CMK (cell line): ENCODE measurements at regions not wholly inside any gene's neighbourhood (a gene's known extent, or its start where the extent isn't known, plus 50 kb on each side); places are given as distances from the start of the nearest gene placed in this dataset.

Source experiments
- DNase-seq: peaks from one replicate; pipeline ENCODE4 v3.0.0-alpha.2; 2010; ENCODE audit warnings: low read depth

DNA sequence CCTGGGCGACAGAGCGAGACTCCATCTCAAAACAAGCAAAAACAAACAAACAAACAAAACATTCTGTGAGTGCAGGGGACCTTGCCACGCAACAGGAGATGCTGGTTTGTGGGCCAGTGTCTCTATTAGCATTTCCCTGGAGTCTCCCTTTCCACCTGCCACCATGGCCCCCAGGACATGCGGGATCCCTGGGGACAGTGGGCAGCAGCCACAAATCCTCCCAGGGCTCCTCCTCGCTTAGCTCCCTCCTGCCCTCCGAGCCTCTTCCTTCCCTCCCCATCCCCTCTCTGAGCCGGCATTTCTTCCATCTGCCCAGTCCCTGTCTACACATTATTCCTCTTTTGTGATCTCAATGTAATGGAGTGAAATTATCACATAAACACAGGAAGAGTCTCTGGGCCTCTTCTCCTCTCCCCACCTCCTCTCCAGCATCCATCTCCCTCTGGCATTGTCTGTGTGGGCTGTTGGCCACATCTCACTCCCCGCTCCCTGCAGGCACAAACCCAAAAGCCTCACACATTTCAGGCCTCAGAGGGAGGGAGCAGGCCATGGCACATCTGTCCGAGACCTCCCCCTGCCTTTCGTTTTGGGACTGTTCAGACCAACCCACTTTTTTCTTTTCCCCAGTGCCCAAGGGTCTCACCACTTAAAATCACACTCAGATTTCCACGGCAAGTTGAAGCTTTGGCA lies 144.3 kb downstream of the MIS18A start:
- no peak for DNase-seq

DNA sequence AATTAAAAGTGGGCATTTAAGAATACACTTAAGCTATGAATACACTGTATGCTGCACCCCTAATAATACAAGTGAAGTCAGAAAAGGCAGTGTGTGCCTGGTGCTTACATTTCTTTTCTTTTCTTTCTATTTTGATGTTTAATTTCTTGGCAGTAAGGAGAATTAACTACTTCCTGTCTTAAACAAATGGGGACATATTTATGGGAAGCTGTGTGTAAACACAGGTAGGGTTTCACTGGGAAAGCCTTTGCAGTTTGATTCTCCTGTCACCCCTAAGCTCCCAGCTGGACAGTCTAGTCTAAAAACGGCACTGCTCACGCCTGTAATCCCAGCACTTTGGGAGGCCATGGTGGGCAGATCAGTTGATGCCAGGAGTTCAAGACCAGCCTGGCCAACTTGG lies 146.0 kb downstream of the MIS18A start:
- DNase-seq: no peak

DNA sequence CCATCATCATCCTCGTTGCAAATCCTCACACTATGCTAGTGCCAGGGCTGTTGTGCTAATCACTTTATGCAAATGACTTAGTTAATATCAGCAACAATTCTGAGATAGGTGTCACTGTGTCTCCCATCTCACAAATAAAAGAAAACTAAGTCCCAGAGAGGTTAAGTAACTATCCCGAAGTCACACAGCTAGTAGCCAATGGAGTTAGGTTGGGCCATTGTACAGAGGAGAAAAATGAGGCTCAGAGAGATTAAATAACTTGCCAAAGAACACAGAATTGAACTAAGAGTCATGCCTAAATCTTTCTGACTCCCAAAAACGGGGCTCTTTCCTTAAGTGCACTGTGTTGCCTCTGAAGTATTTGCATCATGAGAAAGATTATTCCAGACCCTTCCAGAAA lies 146.4 kb downstream of the MIS18A start:
- DNase-seq: no peak

DNA sequence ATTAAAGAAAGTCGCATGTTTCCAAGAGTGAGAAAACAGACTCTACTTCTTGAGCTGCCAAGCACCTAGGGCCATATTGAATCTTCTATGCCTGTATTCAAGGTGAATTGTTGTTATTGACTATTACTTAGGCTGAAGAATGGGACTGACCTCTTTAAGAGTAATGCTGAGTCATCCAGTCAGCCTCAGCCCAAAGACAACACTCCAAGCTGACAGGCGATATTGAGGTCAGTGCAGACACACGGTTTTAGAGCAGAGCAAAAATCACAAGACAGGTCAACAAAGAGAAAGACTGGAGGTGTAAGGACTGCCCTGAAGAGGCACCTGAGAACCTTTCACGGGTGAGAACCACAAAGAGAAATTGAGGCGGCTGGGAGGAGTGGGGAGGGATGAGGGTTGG lies 146.9 kb downstream of the MIS18A start:
- DNase-seq: no peak

DNA sequence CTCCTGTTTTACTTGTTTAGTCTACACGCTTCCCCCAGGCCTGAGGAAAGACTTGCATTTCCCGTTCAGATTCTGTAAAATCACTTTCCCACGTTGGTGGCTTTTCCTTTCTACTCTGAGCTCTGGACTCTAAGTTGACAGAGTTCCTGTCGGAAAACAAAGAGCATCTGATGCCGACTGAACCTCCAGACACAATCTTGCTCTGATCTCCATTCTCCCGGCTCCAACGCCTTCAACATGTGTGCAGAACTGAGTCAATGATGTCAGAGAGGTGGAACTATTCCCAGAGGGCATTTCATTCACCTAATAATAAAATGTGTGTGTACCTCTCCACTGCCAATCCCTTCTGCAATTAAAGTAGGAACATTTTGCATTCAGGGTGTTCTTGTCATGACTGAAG lies 147.7 kb downstream of the MIS18A start:
- no peak for DNase-seq

DNA sequence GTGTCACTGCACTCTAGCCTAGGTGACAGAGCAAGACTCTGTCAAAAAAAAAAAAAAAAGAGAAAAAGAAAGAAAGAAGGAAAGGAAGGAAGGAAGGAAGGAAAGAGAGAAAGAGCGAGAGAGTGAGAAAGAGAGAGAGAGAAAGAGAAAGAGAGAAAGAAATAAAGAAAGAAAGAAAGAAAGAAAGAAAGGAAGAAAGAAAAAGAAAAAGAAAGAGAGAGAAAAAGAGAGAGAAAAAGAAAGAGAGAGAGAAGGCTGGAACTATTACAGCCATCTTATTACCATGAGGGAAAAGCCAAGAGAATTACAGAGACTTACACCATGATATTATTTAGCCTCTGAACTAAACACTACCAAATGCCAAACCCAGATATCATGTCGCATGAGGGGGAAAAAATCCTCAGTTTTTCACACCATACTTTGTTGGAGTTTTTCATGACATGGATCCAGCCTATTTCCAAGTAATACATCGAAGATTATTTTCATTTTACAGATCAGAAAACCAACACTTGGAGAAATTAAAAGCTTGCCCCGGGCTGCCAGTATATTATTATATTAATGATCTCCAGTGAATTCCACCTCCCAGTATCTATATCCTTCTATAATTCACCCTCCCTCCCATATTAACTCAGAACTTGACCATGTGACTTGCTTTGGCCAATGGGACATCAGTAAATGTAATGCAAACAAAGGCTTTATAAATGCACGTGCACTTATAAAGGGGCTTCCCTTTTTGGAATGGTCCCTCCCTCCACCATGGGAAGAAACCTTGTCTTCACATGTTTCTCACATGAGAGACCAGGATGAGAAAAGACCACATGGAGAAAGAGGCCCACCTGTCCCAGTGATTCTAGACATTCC lies 148.6 kb downstream of the MIS18A start:
- no peak for DNase-seq

DNA sequence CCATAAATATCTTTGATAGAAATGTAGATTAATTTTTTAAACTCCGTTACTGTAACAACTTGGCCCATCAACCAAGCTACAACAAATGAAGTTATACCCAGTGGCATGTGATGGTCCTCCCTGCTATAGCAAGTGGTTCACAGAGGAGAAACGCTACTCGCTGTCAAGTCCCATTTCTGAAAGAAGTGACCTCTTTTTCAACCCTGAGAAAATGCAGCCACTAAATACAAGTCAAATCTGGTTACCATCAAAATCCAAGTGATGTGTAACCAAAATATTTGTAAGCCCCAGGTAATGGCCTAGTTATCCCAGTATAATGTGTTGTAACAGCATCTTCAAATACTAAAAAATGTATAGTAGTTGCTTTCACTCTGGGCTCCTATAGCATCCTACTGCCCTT lies 151.8 kb downstream of the MIS18A start:
- no peak for DNase-seq

DNA sequence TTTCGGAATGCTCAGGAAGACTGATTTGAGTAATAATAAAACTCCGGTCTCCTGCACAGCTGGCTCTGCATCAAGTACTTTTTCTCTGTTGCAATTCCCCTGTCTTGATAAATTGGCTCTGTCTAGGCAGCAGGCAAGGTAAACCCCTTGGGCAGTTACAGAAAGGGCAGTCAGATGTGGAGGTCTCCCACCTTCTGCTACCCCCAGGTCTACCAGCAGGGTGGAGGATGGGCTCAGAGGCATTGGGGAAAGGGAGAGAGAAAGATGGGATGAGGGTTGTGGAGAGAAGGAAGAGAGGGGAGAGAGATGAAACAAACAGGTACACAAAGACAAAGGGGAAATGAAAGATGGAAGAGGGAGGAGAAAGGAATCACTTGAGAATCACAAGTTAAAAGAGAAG lies 156.8 kb downstream of the MIS18A start:
- DNase-seq: no peak

DNA sequence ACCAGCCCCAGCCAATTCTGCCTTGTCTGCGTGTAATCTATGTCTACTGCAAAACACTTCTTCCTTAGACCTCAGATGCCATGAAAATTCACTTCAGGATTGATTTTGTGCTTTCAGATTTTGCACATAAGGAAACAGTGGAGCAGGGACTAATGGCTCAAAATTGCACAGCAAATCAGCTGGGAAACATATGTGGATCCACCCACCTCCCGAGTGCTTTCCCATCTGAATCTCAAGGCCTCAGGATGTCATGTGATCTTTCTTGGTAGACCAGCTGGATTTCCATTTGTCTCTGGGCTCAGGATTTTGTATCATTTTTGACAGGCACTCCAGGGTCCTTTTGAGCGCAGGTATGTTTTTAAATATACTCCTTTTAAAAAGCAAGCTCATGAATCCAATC lies 158.6 kb downstream of the MIS18A start:
- DNase-seq: no peak

DNA sequence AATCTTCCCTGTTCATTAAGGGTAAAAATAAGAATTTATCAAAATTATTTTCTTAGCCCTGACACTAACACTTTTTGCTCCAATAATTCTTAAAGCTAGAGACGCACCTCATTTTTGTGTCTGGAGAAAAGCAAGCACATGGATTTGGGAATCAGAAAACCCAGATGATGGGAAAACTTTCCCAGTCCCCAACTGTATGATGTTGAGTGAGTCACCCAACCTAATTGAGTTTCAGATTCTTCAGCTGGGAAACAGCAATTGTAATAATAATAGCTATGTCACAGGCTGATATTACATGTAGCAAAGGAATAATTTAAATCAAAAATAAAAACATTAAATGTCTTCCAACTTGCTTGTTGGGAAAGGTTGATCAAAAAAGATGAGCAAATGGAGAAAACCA lies 159.0 kb downstream of the MIS18A start:
- no peak for DNase-seq

DNA sequence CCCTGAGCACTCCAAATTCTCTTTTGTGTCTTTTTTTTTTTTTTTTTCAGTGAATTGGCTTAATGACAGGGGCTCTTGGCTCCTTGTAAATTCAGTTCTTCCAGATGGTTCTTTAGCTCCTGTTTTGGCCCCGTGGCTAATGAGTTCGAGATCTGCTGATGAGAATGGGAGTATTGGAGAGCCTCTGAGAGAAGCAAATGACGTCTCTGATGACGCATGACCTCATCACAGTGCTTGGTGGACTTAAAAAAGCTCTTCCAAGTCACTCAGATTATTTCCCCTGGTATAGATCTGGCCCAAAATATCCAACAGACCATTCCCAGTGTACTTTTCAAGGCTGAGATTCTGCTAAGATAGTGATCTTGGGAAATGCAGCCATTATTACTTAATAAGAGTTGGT lies 159.5 kb downstream of the MIS18A start:
- DNase-seq: no peak

DNA sequence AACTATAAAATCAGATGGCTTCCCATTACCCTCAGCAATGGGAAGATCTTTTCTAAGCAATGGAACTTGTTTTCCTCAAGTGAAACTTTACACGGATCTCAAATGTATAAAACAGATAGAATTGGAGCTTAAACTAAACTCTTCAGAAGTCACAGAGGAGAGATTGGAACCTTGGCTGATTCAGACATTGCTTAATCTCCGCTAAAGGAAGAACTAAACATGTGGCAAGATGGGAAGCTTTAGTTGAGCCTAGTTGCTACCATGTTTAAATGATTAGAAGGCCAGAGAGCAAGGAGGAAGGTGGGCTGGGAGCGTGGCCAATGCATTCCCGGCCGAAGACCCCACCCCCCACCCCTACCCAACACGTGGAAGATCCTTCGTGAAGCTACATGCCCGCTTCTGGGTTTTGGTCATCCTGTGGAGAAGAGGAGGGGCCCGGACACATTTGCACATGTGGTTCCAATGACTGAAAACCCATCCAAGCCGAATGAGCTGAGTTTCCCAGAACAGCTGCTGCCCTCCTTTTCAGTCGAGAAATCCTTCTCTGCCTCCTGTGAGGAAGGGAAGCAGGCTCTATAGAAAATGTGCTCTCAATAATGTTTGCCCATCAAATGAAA lies 164.3 kb downstream of the MIS18A start:
- no peak for DNase-seq

DNA sequence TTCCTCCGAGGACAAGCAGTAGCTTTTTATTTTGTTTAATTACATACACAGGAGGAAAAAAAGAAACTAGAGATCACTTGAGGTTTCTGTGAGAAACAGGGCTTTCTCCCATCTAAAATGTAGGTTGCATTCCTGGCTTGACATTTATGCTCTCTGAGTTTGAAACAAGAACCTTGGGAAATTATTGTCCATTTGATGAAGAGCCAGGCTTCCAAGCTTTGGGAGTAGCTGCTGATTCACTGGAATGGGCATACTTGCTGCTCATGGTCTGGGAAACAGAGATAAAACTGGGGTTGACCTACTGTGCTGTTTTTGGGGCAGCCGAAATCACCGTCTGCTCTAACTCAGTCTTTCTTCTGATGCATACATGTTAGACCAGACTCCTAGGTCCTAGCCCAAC lies 165.4 kb downstream of the MIS18A start:
- DNase-seq: no peak

DNA sequence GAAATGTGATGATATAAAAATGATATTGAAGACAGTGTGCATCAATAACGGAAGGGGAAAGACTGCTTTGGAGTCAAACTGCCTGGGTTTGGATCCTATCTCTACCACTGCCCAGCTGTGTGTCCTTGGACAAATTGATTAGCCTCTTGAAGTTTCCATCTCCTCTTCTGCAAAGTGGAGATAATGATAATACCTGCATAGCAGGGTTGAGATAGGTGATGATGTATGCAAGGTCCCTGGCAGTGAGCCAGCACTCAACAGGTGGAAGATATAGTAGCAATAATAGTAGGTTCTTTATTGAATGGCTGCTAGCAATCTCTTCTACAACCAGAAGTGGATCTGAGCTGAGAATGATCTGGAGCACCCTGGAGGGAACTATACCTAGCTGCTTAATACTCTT lies 166.7 kb downstream of the MIS18A start:
- DNase-seq: no peak

DNA sequence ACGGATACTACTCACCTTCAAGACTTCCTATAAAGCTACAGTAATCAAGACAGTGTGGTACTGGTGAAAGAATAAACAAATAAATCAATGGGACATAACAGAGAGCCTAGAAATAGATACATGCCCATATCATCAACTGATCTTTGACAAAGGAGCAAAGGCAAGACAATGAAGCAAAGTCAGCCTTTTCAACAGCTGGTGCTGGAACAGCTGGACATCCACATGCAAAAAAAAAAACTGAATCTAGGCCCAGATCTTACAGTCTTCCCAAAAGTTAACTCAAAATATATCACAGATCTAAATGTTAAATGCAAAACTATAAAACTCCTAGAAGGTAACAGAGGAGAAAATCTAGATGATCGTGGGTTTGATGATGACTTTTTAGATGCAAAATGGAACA lies 170.3 kb downstream of the MIS18A start:
- DNase-seq: no peak

DNA sequence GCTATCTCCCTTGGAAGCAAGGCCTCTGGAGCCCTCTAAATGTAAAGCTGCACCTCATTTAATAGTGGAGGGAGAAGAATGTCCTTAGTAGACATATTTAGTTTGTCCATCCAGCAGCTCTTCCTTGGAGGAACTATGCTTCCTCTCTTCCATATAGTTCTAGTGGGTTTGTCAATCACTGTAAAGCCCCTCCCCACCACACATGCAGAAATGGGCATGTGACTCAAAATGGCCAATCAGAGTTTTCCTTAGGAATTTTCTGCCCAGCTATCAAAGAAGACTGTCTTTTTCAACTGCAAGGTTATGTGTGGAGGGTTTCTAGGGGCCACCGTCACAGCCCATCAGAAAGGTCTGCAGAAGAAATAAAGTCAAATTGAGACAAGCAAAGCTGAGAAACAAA lies 175.5 kb downstream of the MIS18A start:
- no peak for DNase-seq

DNA sequence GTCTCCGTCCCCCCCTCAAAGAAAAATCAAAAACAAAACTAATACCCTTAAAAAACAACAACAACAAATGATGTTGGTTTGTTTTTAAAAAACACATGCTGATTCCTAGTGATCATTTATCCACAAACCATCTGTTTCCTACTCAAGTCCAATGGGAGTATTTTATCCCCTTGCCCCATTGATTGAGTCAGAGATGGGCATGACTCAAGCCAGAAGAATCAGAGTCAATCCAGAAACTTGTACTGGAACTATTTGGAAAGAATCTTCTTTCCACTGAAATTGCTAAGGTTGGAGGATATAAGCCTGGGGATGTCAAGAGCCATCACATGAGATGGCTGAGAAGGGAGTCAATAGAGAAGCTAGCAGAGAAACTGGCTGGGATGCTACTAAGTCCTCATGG lies 176.4 kb downstream of the MIS18A start:
- DNase-seq: no peak

DNA sequence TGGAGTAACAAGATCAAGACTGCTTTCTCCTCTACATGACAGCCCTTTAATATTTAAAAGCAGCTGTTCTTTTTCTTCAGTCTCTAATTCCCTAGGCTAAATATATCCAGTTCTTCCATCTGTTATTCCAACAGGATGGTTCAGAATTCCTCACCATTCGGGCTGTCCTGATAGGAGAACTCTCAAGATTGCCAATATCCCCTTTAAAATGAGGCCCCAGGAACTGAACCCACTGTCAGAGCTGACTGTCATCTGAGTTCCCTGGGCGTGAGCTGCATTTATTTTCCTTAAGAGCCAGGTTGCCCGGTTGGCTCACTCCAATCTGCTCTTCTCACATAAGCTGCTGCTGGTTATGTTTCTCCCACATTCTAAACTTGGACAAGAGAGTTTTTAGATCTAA lies 177.6 kb downstream of the MIS18A start:
- DNase-seq: no peak

DNA sequence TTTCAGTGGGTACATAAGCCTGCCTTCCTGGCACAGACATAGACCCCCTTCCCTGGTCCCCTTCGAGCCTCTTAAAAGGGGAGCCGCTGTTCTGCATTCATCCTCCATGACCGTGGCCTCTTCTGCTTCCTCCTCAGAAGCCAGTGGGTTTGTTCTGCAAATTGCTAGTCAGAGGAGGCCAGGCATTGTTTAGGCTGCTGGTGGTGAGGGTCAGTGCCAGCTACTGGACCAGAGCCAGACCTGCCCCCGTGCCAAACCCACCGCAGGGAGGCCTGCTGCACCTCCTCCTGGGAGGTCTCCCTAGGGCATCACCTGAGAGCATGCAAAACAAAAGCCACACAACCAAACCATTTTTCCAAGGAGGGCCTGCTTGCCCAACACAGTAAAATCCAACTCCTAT lies 178.4 kb downstream of the MIS18A start:
- no peak for DNase-seq

DNA sequence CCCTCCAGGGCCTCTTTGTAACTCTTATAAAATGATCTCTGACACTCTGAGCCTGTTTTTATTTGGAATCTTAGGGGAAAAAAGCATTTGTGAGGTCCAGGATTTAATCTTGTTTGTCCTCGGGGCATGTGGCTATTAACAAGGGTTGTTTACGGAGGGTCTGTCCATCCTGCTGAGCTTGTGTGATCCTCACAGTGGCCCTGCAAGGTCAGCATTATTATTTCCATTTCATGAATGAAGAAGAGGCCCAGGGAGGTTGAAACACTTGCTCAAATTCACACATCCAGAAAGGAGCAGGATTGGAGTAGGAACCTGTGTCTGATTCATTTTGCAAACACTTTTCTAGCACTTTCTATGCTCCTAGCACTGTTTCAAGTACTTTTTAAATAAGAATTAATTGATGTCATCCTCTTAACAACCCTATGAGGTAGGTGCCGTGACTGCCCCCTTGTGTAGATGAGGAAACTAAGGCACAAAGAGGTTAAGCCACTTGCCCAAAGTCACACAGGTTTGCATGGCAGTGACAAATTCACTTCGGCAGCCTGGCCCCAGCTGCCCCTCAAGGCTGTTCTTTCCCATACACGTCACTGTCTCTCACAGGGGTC lies 178.9 kb downstream of the MIS18A start:
- no peak for DNase-seq

DNA sequence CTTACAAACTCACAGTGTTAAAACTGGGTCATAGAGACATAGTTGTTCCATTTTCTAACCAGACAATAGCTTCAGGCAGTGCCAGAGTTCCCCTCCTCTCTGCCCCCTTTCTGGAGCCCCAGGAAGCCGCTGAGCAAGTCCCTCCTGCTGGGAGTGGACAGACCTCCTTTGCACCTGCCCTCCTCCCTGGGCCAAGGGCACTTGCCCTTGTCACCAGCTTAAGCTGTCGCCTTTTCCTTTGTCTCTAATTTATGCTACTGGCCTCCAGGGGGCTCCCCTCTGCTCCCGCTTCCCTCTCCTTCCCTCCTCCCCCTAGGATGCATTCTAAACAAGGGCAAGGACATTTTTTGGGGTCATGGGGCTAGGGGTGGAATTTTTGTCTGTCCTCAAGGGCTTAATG lies 182.4 kb downstream of the MIS18A start:
- peak; percentile 15 for DNase-seq

DNA sequence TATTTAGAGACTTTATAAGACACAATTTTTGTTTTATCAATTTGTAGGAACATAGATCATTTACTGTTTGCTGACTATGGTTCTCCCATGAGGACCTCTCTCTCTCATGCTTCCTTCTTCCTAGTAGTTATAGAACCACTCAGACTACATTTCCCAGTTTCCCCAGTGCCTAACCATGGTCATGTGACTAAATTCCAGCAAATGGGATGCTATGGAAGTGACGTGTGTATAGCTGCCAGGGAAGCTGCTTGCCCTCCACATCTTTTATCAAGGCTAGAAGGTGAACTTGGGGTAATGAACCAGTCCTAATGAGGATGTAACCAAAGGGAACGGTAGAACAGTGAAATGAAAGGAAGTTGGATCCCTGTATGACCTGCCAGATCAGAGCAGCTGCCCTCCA lies 184.0 kb downstream of the MIS18A start:
- peak; percentile 4 for DNase-seq
